ENCODE measurements at regions not wholly inside any gene's neighbourhood (a gene's known extent, or its start where the extent isn't known, plus 50 kb on each side); places are given as distances from the start of the nearest gene placed in this dataset.

DNA sequence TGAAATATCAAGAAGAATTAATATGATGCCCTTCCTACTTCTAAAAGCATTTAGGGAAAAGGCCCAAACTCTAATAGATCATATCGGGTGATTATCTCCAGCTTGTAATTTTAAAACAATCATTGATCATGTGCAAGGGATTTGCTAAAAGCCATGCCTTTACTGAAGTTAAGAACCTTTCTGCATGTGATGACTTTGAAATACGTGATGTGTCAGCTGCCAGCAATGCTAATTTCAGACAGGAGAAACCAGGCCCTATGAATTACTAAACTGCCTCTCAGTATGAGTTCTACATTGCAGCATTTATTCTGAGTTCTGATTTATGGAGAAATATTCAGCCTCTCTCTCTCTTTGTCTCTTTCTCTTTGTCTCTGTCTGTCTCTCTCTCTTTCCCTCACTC is 203.6 kb upstream of the AKR1E2 start:
- no peak overlapping the region for H3K27ac ChIP-seq
- no peak for DNase-seq (ENCODE audit: low spot score)
- TF ChIP-seq, protein P1, sequence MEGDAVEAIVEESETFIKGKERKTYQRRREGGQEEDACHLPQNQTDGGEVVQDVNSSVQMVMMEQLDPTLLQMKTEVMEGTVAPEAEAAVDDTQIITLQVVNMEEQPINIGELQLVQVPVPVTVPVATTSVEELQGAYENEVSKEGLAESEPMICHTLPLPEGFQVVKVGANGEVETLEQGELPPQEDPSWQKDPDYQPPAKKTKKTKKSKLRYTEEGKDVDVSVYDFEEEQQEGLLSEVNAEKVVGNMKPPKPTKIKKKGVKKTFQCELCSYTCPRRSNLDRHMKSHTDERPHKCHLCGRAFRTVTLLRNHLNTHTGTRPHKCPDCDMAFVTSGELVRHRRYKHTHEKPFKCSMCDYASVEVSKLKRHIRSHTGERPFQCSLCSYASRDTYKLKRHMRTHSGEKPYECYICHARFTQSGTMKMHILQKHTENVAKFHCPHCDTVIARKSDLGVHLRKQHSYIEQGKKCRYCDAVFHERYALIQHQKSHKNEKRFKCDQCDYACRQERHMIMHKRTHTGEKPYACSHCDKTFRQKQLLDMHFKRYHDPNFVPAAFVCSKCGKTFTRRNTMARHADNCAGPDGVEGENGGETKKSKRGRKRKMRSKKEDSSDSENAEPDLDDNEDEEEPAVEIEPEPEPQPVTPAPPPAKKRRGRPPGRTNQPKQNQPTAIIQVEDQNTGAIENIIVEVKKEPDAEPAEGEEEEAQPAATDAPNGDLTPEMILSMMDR (IDR thresholded peaks at IDR 0.05) = no peak
- no peak overlapping the region for H3K4me3 ChIP-seq

DNA sequence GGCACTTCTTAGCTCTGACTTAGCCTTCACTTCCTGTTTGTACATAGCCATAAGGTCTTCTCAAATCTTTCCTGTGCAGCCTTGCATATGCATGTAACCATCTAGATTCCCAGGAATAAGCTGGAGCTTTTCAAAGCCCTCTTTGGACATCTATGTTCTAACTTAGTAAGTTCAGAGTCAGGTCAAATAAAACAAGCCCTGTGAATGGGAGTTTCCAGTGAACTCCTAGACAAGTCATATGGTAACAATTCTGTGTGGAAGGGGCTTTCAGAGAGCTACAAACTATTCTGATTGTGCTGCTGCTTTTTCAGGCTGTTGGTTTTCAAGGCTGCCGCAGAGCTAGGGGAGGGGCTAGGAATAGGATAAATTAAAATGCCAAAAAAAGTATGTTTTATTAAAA is 208.4 kb upstream of the AKR1E2 start:
- no peak overlapping the region for H3K27ac ChIP-seq
- TF ChIP-seq, protein P1 (IDR thresholded peaks at IDR 0.05) = no peak
- H3K4me3 ChIP-seq = no peak overlapping the region

DNA sequence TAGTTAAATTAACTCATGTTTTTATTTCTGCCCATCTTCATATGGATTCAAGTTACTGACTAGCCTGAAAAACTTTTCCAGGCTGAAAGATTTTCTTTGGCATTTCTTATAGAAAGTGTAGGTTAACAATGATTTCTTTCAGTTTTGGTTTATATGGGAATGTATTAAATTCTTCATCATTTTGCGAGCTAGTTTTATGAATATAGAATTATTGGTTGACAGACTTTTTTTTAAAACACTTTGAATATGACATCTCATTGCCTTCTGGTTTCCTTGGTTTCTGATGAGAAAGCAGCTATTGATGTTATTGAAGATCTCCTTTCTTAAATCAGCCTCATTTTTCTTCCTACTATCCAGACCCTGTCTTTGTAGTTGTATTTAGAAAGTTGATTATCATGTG is 211.0 kb upstream of the AKR1E2 start:
- H3K4me3 ChIP-seq = no peak overlapping the region
- TF ChIP-seq, protein P1 (IDR thresholded peaks at IDR 0.05) = no peak
- no peak overlapping the region for H3K27ac ChIP-seq
- DNase-seq (ENCODE audit: low spot score) = no peak

More for the DNA sequence above, 208.4 kb upstream of the AKR1E2 start:
- DNase-seq (ENCODE audit: low spot score) = no peak

DNA sequence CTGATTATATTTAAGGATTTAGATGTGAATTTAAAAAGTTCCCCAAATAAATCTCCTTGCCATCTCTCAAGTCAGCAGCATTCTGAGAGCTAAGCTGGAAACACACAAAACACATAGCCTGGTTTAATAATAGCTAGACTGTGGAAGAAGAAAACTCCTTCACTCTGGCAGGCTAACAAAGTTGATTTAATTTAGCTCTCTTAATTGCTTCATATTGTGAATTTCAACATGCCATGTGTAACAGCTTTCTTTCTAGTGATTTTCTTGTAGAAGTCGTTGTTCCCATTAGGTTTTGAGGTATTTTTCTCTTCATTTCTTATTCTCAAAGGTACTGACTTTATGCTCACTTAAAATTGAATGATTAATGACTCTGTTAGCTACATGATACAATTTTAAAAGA is 216.8 kb upstream of the AKR1E2 start:
- Histone ChIP-seq H3K4me3 (no peak overlapping the region), H3K27ac (no peak overlapping the region)
- TF ChIP-seq, protein P1 (IDR thresholded peaks at IDR 0.05) = no peak
- DNase-seq (ENCODE audit: low spot score) = no peak

DNA sequence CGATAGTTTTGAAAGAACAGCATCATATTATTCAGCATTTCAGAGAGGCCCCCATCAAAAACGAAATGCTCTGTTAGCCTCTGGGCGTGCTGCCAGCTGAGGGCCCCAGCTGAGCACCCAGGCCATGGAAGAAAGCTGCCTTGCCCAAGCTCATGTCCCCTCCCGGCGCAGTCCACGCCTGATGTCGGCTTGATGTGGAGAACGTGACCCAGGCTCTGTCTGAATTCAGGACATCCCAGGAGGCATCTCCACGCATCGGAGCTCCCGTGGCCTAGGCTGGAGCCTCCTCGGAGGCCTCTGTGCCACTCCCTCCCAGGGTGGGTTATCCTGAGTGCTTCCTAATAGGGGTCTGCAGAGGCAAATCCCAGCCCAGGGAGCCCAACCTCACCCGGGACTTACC is 218.3 kb upstream of the AKR1E2 start:
- no peak overlapping the region for H3K27ac ChIP-seq
- no peak overlapping the region for H3K4me3 ChIP-seq
- DNase-seq (ENCODE audit: low spot score) = no peak
- TF ChIP-seq, protein P1 (IDR thresholded peaks at IDR 0.05) = no peak

DNA sequence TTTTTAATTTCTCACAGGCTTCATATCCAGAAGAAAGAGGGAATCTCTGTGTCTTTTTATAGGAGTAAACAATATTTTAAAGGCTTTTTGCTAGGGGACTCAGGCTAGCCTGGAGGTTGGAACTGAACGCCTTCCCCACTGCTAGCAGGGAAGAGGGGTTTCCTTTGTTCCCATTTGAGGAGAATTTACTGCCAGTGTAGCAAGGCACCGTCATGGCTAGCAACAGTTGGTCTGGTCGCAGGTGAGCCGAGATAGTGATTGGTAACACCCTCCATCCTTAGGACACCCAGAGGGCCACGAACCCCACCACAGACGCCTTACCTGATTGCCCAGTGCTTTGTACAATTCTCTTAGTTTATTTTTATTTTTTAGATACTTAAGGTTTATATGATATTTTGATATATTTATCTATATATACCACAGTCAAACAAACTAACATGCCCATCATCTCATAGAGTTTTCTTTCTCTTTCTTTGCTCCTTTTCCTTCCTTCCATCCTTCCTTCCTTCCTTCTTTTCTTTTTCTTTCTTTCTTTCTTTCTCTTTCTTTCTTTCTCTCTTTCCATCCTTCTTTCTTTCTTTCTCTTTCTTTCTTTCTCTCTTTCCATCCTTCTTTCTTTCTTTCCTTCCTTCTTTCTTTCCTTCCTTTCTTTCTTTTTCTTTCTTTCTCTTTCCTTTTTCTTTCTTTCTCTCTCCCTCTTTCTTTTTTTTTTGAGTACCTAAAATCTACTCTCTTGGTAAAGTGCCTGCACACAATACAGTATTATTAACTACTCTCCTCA is 219.0 kb upstream of the AKR1E2 start:
- no peak for DNase-seq (ENCODE audit: low spot score)
- Histone ChIP-seq H3K4me3 (no peak overlapping the region), H3K27ac (no peak overlapping the region)
- TF ChIP-seq, protein P1 (IDR thresholded peaks at IDR 0.05) = no peak

DNA sequence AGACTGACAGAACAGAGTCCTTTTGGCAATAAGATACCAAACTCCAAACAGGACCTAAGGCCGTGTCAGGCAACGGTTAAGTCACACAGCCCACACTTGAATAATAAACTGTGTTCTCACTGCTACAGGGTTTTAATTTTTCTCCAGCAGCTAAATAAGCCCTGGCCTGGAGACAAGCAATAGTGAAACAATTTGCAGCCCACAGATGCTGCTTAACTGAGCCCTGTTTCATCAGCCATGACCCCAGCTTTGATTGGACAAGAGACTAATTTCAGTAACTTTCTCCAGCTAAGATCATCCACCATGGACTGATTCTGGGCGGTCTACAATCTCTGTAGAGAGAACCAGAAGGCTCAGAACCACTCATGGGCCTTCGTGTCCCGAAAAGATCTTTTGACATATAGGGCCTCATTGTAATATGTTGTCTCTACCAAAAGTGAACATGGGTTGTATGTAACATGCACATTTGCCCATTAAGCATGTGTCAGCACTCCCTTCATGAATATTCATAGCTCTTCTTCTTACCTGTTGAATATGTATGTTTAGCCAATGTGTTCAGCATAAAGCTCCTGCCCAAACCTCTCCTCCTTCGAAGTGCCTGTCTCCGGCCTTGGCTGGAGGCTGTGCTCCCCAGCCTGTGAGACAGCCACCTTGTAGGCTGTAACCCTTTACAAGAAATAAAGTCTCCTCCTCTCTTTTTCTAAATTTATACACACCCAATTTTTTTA is 223.1 kb upstream of the AKR1E2 start:
- H3K27ac ChIP-seq = no peak overlapping the region
- H3K4me3 ChIP-seq = no peak overlapping the region
- TF ChIP-seq, protein P1 (IDR thresholded peaks at IDR 0.05) = no peak
- DNase-seq (ENCODE audit: low spot score) = no peak
